WTC11 (cell line): ENCODE measurements at regions not wholly inside any gene's neighbourhood (a gene's known extent, or its start where the extent isn't known, plus 50 kb on each side); places are given as distances from the start of the nearest gene placed in this dataset.

Source experiments
- CTCF ChIP-seq: fragments of 200-600 bp; IDR thresholded peaks from 2 replicates; pipeline ENCODE4 v1.8.0; 2022; ENCODE audit warnings: antibody characterized with exemption
- GABPB1 ChIP-seq: sonication (generic); formaldehyde crosslinking; IDR thresholded peaks from 2 replicates; pipeline ENCODE4 v1.8.1; 2023; ENCODE audit warnings: mild to moderate bottlenecking, missing genetic modification reagents
- IRF2 ChIP-seq: sonication (generic); formaldehyde crosslinking; IDR thresholded peaks from 2 replicates; pipeline ENCODE4 v1.8.0; 2022; ENCODE audit warnings: low read depth, missing genetic modification reagents, borderline replicate concordance

GRCh38 chr5:115695310-115695880, 69.6 kb upstream of the TMED7 start:
- TF ChIP-seq GABPB1: no peak
- TF ChIP-seq CTCF: no peak
- no peak for TF ChIP-seq IRF2 (CRISPR knock-in tag)
